HEK293 (cell line): ENCODE measurements at regions not wholly inside any gene's neighbourhood (a gene's known extent, or its start where the extent isn't known, plus 50 kb on each side); places are given as distances from the start of the nearest gene placed in this dataset.

Experiments used
- ATF2 ChIP-seq: fragments of 450-650 bp; formaldehyde crosslinking; IDR thresholded peaks from 2 replicates; pipeline ENCODE4 v1.5.1; 2016; ENCODE audit warnings: missing biosample characterization, missing genetic modification characterization, low read depth
- BCL11A ChIP-seq: fragments of 450-650 bp; formaldehyde crosslinking; IDR thresholded peaks from 2 replicates; pipeline ENCODE4 v1.5.1; 2016; ENCODE audit warnings: low read depth, missing biosample characterization, missing genetic modification characterization
- MZF1 ChIP-seq: fragments of 450-650 bp; formaldehyde crosslinking; IDR thresholded peaks from 2 replicates; pipeline ENCODE4 v1.5.1; 2017; ENCODE audit warnings: missing biosample characterization, missing genetic modification characterization, borderline replicate concordance
- SP7 ChIP-seq: fragments of 450-650 bp; formaldehyde crosslinking; IDR thresholded peaks from 2 replicates; pipeline ENCODE4 v1.5.1; 2016; ENCODE audit warnings: missing biosample characterization, missing genetic modification characterization
- TRIM28 ChIP-seq: IDR thresholded peaks from 2 replicates; pipeline ENCODE4 v1.6.1; 2011; ENCODE audit warnings: low read length, control low read depth, borderline replicate concordance
- ZBTB17 ChIP-seq: fragments of 450-650 bp; formaldehyde crosslinking; IDR thresholded peaks from 2 replicates; pipeline ENCODE4 v1.5.1; 2016; ENCODE audit warnings: missing biosample characterization, missing genetic modification characterization
- ZIC2 ChIP-seq: fragments of 450-650 bp; formaldehyde crosslinking; IDR thresholded peaks from 2 replicates; pipeline ENCODE4 v1.5.1; 2016; ENCODE audit warnings: missing biosample characterization, missing genetic modification characterization
- ZNF174 ChIP-seq: fragments of 450-650 bp; formaldehyde crosslinking; IDR thresholded peaks from 2 replicates; pipeline ENCODE4 v1.5.0; 2017; ENCODE audit warnings: missing biosample characterization, mild to moderate bottlenecking, missing genetic modification characterization
- ZNF292 ChIP-seq: fragments of 450-650 bp; formaldehyde crosslinking; IDR thresholded peaks from 2 replicates; pipeline ENCODE4 v1.5.1; 2016; ENCODE audit warnings: low read depth, missing biosample characterization, missing genetic modification characterization, borderline replicate concordance
- ZNF302 ChIP-seq: fragments of 450-650 bp; formaldehyde crosslinking; IDR thresholded peaks from 2 replicates; pipeline ENCODE4 v1.5.1; 2016; ENCODE audit warnings: missing biosample characterization, missing genetic modification characterization, low read depth
- ZNF335 ChIP-seq: fragments of 450-650 bp; formaldehyde crosslinking; conservative IDR thresholded peaks from 2 replicates; pipeline ENCODE4 v1.5.1; 2016; ENCODE audit warnings: missing biosample characterization, missing genetic modification characterization
- ZNF366 ChIP-seq: fragments of 450-650 bp; formaldehyde crosslinking; conservative IDR thresholded peaks from 2 replicates; pipeline ENCODE4 v1.5.1; 2016; ENCODE audit warnings: missing biosample characterization, missing genetic modification characterization
- ZNF391 ChIP-seq: fragments of 450-650 bp; formaldehyde crosslinking; IDR thresholded peaks from 2 replicates; pipeline ENCODE4 v1.5.1; 2016; ENCODE audit warnings: low read depth, missing biosample characterization, missing genetic modification characterization, borderline replicate concordance
- ZNF416 ChIP-seq: fragments of 450-650 bp; formaldehyde crosslinking; IDR thresholded peaks from 2 replicates; pipeline ENCODE4 v1.5.1; 2016; ENCODE audit warnings: missing biosample characterization, missing genetic modification characterization
- ZNF510 ChIP-seq: fragments of 450-650 bp; formaldehyde crosslinking; IDR thresholded peaks from 2 replicates; pipeline ENCODE4 v1.5.1; 2018; ENCODE audit warnings: mild to moderate bottlenecking, missing genetic modification characterization, missing biosample characterization; ENCODE audit not compliant: insufficient replicate concordance
- ZNF560 ChIP-seq: fragments of 450-650 bp; formaldehyde crosslinking; IDR thresholded peaks from 2 replicates; pipeline ENCODE4 v1.5.1; 2017; ENCODE audit warnings: missing biosample characterization, missing genetic modification characterization, borderline replicate concordance
- ZNF610 ChIP-seq: fragments of 450-650 bp; formaldehyde crosslinking; IDR thresholded peaks from 2 replicates; pipeline ENCODE4 v1.5.1; 2016; ENCODE audit warnings: missing biosample characterization, missing genetic modification characterization, borderline replicate concordance
- ZNF664 ChIP-seq: fragments of 450-650 bp; formaldehyde crosslinking; IDR thresholded peaks from 2 replicates; pipeline ENCODE4 v1.5.1; 2016; ENCODE audit warnings: missing biosample characterization, missing genetic modification characterization
- ZNF677 ChIP-seq: fragments of 450-650 bp; IDR thresholded peaks from 2 replicates; pipeline ENCODE4 v1.5.0; 2018; ENCODE audit warnings: missing biosample characterization, mild to moderate bottlenecking, missing genetic modification characterization, moderate library complexity
- ZNF692 ChIP-seq: fragments of 450-650 bp; formaldehyde crosslinking; IDR thresholded peaks from 2 replicates; pipeline ENCODE4 v1.5.1; 2016; ENCODE audit warnings: missing biosample characterization, missing genetic modification characterization
- ZNF777 ChIP-seq: fragments of 450-650 bp; formaldehyde crosslinking; IDR thresholded peaks from 2 replicates; pipeline ENCODE4 v1.5.1; 2017; ENCODE audit warnings: missing biosample characterization, missing genetic modification characterization, borderline replicate concordance
- ZSCAN30 ChIP-seq: fragments of 450-650 bp; IDR thresholded peaks from 2 replicates; pipeline ENCODE4 v1.5.1; 2018; ENCODE audit warnings: missing biosample characterization, mild to moderate bottlenecking, missing genetic modification characterization, moderate library complexity
- ZXDB ChIP-seq: fragments of 450-650 bp; formaldehyde crosslinking; IDR thresholded peaks from 2 replicates; pipeline ENCODE4 v1.5.1; 2016; ENCODE audit warnings: missing biosample characterization, missing genetic modification characterization
- TF ChIP-seq, protein P1 (sequence below): fragments of 450-650 bp; formaldehyde crosslinking; IDR thresholded peaks from 2 replicates; pipeline ENCODE4 v1.5.1; 2017; ENCODE audit warnings: missing biosample characterization, mild to moderate bottlenecking, missing genetic modification characterization, moderate library complexity
- TF ChIP-seq, protein P2 (sequence below): fragments of 450-650 bp; formaldehyde crosslinking; IDR thresholded peaks from 2 replicates; pipeline ENCODE4 v1.5.1; 2017; ENCODE audit warnings: missing biosample characterization, missing genetic modification characterization
- TF ChIP-seq, protein P3 (sequence below): fragments of 450-650 bp; formaldehyde crosslinking; IDR thresholded peaks from 2 replicates; pipeline ENCODE4 v1.5.1; 2016; ENCODE audit warnings: missing biosample characterization, missing genetic modification characterization

GRCh38 chr2:75340560-75340959 is 141.2 kb upstream of the TACR1 start (continued):
- TF ChIP-seq, protein P1, sequence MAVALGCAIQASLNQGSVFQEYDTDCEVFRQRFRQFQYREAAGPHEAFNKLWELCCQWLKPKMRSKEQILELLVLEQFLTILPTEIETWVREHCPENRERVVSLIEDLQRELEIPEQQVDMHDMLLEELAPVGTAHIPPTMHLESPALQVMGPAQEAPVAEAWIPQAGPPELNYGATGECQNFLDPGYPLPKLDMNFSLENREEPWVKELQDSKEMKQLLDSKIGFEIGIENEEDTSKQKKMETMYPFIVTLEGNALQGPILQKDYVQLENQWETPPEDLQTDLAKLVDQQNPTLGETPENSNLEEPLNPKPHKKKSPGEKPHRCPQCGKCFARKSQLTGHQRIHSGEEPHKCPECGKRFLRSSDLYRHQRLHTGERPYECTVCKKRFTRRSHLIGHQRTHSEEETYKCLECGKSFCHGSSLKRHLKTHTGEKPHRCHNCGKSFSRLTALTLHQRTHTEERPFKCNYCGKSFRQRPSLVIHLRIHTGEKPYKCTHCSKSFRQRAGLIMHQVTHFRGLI (tag by site-specific recombination), result no peak
- TF ChIP-seq ZBTB17 (tag by site-specific recombination) (0 out of 2 replicates have a peak, but pooled peaks have one; percentile 42), ZNF677 (tag by site-specific recombination) (no peak), ATF2 (tag by site-specific recombination) (no peak), ZNF416 (tag by site-specific recombination) (no peak), SP7 (tag by site-specific recombination) (peak; percentile 99), ZNF664 (tag by site-specific recombination) (no peak), TRIM28 (peak; percentile 62), ZIC2 (peak; percentile 83), ZXDB (no peak), ZNF174 (tag by site-specific recombination) (no peak), ZNF302 (tag by site-specific recombination) (no peak), ZNF610 (tag by site-specific recombination) (peak; percentile 36; the same call in 1 of the 2 replicates), ZNF335 (tag by site-specific recombination) (no peak), BCL11A (no peak), ZNF777 (no peak), ZNF391 (tag by site-specific recombination) (no peak), ZNF692 (no peak), ZNF510 (no peak), ZNF366 (tag by site-specific recombination) (0 out of 2 replicates have a peak, but pooled peaks have one; percentile 10), ZNF292 (tag by site-specific recombination) (no peak), MZF1 (tag by site-specific recombination) (no peak), ZSCAN30 (no peak), ZNF560 (tag by site-specific recombination) (no peak)
- TF ChIP-seq, protein P2, sequence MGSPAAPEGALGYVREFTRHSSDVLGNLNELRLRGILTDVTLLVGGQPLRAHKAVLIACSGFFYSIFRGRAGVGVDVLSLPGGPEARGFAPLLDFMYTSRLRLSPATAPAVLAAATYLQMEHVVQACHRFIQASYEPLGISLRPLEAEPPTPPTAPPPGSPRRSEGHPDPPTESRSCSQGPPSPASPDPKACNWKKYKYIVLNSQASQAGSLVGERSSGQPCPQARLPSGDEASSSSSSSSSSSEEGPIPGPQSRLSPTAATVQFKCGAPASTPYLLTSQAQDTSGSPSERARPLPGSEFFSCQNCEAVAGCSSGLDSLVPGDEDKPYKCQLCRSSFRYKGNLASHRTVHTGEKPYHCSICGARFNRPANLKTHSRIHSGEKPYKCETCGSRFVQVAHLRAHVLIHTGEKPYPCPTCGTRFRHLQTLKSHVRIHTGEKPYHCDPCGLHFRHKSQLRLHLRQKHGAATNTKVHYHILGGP (tag by site-specific recombination), result no peak
- TF ChIP-seq, protein P3, sequence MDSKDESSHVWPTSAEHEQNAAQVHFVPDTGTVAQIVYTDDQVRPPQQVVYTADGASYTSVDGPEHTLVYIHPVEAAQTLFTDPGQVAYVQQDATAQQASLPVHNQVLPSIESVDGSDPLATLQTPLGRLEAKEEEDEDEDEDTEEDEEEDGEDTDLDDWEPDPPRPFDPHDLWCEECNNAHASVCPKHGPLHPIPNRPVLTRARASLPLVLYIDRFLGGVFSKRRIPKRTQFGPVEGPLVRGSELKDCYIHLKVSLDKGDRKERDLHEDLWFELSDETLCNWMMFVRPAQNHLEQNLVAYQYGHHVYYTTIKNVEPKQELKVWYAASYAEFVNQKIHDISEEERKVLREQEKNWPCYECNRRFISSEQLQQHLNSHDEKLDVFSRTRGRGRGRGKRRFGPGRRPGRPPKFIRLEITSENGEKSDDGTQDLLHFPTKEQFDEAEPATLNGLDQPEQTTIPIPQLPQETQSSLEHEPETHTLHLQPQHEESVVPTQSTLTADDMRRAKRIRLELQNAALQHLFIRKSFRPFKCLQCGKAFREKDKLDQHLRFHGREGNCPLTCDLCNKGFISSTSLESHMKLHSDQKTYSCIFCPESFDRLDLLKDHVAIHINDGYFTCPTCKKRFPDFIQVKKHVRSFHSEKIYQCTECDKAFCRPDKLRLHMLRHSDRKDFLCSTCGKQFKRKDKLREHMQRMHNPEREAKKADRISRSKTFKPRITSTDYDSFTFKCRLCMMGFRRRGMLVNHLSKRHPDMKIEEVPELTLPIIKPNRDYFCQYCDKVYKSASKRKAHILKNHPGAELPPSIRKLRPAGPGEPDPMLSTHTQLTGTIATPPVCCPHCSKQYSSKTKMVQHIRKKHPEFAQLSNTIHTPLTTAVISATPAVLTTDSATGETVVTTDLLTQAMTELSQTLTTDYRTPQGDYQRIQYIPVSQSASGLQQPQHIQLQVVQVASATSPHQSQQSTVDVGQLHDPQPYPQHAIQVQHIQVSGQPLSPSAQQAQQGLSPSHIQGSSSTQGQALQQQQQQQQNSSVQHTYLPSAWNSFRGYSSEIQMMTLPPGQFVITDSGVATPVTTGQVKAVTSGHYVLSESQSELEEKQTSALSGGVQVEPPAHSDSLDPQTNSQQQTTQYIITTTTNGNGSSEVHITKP, result peak; percentile 62
